GM19023 (cell line): ENCODE measurements at regions not wholly inside any gene's neighbourhood (a gene's known extent, or its start where the extent isn't known, plus 50 kb on each side); places are given as distances from the start of the nearest gene placed in this dataset.
"Not testable (repeated sequence)": the region's sequence is repeated elsewhere in the genome, so short reads cannot be mapped to it uniquely, and the experiment has no call there.

Experiments
- ATAC-seq: cut with Tn5 transposase; IDR thresholded peaks from one replicate; pipeline ENCODE4 v1.9.1; 2021; ENCODE audit warnings: mild to moderate bottlenecking, moderate library complexity; ENCODE audit not compliant: unreplicated experiment

DNA sequence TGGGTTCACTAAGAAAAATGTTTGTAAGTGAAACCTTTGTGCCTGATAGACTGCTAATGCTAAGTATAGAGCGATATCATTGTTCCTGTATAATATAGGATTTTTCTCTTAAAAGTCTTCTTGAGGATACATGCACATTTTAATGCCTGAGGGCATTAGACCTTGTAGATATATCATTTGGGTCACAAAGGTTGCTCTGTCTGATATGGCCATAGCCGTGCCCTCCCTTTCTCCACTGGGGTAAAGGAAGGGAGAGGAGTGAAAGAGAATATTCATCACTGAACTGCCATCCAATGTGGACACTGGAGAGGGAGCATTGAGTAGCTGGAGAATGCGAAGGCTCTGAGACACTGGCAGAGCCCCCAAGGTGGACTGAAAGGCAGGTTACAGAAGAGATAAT, 442.2 kb upstream of the SPTLC3 start:
- ATAC-seq = no peak

DNA sequence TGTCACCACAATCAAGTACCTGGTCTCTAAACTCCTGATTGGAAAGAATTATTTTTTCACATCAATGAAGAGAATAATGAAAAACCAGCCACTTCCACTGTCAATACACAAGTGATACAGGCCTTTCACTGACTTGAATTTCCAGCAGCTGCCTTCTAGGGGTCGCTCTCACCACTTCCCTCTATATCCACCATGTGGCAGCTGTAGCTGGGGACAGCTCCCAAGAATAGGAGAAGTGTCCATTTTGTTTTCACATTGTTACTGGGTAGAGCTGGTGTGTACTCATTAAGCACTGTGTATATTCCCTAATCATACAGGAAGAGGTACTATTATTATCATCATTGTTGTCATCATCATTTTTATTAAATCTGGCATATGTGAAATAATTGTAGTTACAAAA, 438.4 kb upstream of the SPTLC3 start:
- ATAC-seq = no peak

DNA sequence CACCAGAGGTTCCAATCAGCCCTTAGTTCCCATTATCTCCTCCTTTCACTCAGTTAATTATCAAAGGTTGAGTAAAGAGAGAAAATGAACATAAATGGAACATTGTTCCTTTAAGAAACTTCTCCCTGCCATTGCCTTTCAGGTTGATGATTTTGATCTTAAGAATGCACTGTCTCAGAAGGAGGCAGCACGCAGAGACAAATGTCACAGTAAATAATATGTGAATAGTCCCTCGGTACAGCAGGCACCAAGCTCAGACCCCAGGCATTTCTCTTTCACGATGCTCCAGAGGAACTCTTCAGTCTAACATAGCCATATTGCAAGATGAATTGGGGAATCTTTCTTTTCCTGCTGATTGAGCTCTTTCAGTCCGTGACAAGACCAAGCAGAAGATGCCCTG, 435.3 kb upstream of the SPTLC3 start:
- no peak for ATAC-seq

DNA sequence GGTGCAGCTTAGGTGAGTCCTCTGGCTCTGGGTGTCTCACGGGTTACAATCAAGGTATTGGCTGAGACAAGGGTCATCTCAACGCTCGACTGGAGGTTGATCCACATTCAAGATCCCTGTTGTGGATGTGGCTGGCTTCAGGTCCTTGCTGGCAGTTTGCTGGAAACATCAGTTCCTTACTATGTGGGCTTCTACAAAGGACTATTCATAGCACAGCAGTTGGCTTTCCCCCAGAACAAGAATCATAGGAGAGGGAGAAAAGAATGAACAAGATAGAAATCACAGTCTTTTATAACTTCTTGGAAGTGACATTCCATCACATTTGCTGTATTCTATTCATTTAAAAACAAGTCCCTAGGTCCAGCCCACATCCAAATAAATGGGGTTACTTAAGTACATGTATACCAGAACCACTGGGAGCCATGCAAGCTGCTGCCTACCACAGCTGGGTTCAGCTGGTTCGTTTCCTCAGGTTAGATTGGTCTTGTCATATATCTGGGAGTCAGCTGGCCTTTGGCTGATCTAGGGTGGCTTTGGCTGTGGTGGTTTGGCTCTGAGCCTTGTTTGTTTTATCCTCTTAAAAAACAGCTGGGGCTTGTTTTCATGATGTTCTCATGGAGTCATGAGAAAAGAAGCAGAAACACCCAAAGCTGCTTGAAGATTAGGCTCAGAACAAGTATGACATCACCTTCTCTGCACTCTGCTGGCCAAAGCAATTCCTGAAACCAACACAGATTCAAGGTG, 433.2 kb upstream of the SPTLC3 start:
- no peak for ATAC-seq

DNA sequence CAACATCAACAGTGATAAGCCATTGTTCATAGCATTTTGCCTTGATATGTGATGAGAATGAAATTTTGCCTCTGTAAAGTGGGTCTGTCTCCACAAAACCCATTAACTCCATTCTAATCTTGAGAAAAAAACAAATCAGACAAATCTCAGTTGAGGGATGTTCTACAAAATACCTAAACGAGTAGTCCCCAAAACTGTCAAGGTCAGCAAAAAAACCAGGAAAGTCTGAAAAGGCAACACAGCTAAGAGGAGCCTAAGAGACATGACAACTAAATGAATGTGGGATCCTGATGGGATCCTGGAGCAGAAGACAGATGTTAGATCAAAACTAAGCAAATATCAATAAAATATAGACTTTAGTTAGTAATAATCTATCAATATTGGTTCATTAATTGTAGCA, 431.6 kb upstream of the SPTLC3 start:
- ATAC-seq = no peak

DNA sequence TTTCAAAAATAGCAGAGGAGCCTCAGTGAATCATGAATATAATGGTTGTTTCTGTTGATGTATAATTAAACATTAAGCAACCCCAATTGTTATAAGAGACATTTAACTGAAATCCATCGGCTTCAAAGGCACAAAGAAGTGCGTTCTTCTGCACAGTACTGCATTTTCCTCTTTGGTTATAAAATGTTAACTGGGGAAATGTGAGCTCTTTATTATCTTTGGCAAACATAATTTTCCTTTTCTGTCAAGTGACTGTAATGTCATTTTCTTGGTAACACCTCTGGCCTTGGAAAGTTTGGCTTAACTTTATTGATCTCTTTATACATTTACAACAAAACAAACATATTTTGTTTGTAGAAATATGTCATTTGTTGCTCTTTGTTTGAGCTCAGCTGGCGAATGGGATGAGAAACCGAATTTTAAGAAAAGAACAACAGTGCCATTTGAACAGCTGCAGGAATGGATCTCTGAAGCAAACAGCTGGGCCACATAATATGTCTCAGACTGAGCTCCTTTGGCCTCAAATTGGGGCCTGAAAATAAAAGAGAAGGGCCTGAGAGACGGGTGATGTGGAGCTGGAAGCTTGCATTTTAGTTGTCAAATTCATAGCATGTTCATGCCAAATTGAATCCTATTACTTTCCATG, 427.0 kb upstream of the SPTLC3 start:
- ATAC-seq = no peak

DNA sequence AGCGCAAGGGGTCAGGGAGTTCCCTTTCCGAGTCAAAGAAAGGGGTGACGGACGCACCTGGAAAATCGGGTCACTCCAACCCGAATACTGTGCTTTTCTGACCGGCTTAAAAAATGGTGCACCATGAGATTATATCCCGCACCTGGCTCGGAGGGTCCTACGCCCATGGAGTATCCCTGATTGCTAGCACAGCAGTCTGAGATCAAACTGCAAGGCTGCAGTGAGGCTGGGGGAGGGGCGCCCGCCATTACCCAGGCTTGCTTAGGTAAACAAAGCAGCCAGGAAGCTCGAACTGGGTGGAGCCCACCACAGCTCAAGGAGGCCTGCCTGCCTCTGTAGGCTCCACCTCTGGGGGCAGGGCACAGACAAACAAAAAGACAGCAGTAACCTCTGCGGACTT, 426.1 kb upstream of the SPTLC3 start:
- ATAC-seq = not testable (repeated sequence)

DNA sequence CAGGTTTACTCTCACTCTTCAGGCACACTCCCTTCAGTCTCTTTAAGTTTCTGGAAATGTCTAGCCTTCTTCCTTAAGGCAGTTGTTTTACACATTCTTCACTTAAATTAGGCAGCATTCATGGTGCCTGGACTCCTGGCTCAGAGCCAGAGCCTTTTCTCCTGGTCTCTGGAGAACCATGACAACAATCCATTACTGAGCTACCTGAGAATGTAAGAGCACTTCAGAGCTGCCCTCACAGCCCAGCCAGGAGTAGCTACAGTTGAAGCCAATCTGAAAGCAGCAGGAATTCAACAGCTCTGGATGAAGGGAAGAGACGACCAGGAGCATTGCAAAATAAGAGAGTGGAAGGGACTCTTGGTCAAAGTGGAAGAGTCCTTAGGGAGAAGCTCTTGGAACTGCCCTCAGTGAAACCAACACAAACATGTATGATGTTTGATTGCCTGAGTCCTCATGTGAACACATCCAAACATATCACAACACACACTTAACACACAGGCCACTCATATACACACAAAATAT, 416.8 kb upstream of the SPTLC3 start:
- ATAC-seq = no peak

DNA sequence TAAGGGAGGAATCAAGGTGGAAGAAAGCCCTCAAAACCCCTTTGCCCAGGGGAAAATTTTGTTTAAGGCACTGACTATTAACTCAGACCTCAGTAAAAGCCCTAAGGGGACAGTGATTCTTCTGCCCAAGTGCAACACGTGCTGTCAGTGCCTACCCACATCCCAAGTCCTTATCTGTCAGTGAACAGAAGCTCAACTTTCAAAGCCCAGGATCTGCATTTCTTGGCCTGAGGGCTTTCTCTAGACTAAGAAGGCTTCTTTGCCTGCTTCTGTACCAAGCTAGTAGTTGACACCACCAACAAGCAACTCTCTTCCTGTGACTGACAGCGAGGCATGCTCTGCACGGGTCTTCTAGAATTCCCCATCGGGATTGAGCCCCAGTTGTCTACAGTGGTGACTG, 416.0 kb upstream of the SPTLC3 start:
- no peak for ATAC-seq

DNA sequence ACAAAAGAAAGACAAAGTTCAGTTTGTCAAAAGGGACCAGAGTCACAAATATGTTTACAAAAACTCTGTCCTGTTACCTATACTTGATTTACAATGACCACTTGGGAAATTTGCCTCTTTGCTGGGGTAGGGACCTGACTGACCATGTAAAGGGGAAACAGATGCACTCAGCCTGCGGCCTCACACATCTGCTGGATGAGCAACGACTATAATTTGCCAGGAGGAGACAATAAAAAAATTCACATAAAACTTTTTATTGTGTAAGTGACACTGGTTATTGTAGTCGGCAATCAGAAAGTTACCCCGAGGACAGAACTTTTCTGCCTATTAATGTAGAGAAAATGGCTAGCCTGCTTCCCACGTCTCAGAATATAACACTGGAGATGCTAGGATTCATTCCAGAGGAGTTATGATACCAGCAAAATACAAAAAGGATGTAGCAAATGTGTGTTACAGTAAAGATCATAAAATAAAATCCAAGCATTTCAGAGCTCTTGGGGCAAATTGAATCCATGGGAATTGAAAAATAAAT, 415.4 kb upstream of the SPTLC3 start:
- no peak for ATAC-seq

DNA sequence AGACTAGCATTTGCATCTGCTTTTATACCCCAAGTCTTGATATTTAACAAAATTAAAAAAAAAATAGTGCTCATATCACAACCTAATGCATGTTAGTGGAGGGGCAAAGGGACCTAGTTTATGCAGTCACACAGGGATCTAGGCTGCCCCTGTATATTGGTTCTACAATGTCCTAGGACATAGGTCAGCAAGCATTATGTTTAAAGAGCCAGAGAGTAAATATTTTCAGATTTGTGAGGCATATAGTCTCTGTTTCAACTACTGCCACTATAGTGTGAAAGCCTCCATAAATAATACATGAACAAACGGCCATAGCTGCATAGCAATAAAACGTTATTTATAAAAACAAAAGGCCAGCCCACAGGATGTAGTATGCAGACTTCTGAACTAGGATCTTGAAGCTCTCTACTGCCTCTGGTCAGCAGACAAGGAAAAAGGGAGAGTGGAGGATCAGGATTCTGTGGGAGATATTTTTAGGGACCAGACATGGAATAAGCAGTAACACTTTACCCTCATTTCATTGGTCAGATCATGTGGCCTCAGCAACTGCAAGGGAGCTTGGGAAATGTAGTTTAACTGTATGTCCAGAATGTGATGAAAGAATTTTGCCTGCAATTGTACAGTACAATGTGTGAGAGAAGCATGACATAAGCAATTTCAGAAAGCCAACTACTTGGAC, 414.2 kb upstream of the SPTLC3 start:
- no peak for ATAC-seq

DNA sequence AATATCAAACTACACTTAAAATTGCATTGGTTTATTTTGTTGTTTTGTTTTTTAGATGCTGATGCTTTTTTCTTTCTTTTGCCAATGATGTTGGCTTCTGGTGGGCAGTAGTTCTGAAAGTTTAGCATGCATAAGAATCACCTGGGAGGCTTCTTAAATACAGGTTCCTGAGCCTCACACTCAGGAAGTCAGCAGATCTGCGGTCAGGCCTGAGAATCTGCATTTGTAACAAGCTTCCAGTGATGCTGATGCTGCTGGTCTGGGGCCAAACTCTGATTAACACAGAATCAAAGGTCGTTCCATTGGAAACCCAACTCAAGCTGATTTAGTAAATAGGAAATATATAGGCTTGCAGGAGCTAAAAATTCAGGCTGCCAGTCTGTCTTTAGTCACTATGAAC, 412.9 kb upstream of the SPTLC3 start:
- ATAC-seq = no peak

DNA sequence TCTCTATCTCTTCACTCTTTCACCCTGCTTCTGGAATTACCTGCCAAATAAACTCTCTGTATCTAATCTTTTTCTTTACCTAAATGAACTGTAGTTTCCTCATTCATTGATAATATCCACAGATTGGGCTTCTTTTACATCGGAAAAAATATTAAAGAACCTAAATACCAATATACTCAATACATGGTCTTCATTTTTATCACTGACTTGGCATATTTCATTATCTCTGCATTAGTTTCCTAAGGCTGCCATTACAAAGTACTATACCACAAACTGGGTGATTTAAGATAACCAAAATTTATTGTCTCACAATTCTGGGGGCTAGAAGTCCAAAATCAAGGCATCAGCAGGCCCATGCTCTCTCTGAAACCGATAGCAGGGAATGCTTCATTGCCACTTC, 411.9 kb upstream of the SPTLC3 start:
- ATAC-seq = no peak

DNA sequence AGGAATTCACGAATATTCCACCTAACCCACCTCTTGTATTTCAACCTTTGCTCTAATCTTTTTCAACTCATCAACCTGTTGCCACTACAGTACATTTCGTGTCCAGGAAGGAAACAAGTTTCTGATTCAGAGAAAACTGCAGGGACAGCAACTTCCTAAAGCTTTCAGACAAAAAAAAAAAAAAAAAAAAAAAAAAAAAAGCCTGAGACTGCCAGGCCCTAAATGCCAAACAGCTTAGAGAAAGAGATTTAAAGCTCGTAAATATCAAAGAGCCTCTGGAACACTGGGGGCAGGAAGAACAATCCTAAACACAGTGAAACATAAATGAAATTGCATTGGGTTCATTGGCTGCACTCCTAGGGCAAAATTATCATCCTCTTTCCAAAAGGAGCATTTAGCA, 411.2 kb upstream of the SPTLC3 start:
- ATAC-seq = no peak

DNA sequence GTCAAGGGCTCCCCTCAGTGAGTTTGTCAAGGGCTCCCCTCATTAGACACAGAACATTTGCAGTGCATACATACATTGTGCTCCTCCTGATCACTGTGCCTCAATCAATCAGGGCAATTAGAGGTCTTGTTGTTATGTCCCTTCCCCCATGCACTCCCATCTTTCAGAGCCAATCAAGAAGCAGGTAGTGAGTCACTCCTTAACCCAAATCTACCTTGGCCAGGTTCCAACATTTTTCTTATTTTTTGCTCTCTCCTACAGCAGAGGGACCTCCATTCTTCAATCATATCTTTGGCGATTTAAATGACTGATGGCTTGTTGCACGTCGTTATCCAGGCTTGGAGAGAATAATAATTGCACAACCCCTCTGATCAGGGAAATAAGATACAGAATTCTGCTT, 409.9 kb upstream of the SPTLC3 start:
- no peak for ATAC-seq

DNA sequence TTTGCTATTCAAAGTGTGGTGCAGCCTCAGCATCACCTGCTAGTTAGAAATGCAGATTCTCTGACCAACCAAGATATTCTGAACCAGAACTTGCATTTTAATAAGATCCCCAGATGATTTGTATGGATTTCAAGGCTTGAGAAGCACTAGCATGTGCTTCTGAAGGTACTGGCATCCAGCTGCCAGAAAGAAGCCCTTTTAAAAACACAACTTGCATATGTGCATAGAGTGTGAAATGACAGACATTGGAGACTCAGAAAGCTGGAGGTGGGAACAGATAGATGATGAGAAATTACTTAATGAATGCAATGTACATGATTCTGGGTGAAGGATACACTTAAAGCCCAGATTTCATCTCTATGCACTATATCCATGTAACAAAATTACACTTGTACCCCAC, 409.3 kb upstream of the SPTLC3 start:
- ATAC-seq = no peak

DNA sequence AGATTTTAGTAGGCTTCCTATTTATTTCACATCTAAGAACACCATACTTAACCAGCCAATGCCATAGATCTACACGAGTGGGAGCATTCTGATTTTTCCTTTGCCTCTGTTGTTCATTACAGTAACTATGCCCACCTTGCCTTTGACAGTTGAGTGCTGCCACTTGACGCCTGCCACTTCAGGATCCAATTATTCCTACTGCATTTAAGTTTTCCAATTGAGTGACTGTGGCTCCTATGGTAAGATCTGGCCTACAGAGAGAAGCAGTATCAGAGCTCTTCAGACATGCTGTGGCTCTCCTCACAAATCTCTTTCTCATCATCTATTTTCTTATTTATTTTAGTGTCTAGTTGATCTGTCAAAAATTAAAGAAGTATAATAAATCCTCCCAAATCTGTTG, 403.0 kb upstream of the SPTLC3 start:
- no peak for ATAC-seq

DNA sequence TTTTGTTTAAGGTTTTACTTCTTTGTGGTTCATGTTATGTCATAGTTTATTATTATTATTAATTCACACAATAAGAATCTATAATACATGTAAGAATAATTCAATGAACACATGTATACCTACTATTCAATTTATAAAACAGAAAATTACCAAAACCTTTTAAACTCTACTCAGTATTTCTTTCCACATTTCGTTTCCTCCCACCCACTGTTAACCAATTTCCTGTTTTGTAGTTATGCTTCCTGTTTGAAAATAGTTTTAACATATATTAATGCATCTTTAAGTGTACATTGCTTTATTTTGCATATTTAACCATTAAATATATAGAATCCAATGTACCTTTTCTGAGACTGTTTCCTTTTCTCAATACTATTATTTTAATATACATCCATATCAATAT, 397.9 kb upstream of the SPTLC3 start:
- no peak for ATAC-seq

DNA sequence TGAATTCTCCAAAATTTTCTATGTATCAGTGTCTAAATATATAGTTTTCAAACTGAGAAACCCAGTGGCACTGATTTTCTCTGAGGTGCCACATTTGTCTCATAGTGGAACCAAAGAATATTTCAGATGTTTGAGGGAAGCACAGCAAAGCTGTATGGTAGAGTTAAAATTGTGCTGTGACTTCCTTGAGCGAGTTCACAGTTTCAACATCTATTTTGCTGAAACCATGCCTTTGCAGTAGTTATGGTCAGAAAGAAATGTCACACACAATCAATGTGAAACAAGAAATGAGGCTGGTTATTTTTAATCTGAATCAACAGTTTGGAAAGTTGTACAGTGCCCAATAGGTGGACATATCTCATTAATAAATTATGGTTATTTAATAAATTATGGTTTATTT, 394.0 kb upstream of the SPTLC3 start:
- ATAC-seq = no peak

DNA sequence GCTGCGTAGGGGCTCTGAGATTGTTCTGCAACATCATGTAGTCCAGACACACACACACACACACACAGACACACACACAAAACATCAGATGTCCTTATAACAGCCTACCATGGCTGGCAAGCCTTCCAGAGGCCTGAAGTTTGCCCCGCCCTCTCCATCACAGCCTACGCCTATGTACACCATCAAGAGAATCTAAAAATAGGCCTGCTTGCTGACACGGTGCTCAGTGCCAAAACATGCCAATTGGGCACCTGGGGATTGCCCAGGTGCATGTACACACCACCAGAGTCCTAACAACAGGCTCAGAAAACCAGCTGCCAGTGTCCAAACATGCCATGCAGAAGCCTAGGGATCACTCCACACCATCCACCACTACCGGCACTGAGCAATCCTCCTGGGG, 391.7 kb upstream of the SPTLC3 start:
- no peak for ATAC-seq

DNA sequence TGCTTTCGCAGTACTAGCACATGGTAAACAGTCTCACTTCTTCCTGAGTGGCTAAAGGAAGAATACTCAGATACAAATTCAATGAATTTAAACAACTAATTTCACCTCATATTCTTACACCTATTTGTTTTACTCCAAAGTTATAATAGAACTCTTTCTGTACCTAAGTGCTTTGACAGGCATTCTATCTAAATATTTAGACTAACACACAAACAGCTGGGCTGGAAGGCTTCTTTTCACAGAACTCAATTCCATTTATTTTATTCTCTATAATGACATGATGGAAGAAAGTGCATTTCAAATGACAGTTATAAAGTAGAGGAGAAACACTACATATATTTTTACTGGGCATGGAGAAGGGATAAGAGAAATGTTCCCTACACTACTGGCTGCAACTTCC, 384.9 kb upstream of the SPTLC3 start:
- ATAC-seq = no peak

DNA sequence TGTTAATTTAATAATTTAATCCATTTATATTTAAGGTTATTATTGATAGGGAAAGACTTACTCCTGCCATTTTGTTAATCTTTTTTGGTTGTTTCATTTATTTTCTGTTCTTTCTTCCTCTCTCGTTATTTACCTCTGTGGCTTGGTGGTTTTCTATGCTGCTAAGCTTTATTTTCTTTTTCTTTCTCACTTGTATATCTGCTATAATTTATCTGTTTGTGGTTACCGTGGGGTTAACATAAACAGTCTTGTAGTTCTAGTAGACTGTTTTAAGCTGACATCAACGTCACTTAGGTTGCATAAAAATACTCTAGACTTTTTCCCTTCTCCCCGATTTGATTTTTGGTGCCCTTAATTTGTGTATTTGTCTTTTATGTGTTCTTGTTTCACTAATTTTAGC, 381.3 kb upstream of the SPTLC3 start:
- no peak for ATAC-seq
